DMS153 treated with DMSO at 0.1 percent for 48 hours (cell line): ENCODE measurements at regions not wholly inside any gene's neighbourhood (a gene's known extent, or its start where the extent isn't known, plus 50 kb on each side); places are given as distances from the start of the nearest gene placed in this dataset.
A peak's percentile ranks its signal among the peaks of the same experiment; 100 is the strongest.
"Not testable (repeated sequence)": the region's sequence is repeated elsewhere in the genome, so short reads cannot be mapped to it uniquely, and the experiment has no call there.

ENCODE experiments used
- DNase-seq: peaks from one replicate; lab custom pipeline; 2025; ENCODE audit not compliant: unreplicated experiment; lab: John Stamatoyannopoulos, UW

DNA sequence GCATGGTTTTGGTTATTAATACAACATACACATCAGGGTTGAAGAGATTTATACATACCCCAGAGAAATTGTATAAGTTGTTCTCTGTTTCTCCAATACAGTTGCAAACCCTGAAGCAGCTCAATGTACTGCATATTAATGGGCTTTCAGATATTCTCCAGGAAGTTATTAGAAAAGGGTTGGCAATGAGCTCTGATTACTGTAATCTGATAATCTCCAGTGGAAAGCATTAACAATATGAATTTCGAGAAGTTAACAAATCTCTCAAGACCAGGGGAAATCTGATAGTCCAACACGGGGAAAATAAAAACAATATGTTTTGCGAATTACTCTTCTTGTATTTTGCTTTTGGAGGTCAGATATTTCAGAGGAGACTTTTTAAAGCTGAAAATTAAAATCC lies 950.1 kb downstream of the TBL1XR1 start:
- no peak for DNase-seq

DNA sequence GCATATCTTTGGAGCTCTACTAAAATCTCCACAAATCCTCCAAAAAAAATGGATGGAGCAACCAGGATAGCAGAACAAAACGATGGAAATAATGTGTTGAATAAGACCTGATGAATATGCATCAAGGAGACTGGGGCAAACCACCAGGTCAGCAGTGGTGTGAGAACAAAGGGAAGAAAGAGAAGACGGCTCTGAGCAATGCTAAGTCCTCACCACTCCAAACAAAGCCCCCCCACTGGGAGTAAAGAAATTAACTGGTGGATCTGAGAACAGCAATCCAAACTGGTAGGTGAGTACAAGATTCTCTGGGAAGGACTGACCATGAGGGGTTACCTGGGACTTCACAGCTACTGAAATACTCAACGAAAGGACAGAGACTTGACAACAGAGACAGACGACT lies 977.3 kb downstream of the TBL1XR1 start:
- DNase-seq, result no peak

DNA sequence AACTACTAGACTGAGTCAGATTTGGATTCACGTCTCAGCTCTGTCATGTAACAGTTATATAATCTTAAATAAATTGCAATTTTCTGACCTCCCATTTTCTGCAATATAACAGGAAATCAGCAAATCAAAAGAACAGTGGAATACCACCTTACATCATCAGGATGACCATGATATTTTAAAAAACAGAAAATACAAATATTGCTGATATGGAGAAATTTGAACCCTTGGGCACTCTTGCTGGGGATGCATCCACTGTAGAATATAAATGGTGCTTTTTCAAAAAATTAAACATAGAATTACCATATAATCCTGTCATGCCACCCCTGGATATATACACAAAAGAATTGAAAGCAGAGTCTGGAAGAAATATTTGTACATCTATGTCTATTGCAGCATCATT lies 982.5 kb downstream of the TBL1XR1 start:
- no peak for DNase-seq

DNA sequence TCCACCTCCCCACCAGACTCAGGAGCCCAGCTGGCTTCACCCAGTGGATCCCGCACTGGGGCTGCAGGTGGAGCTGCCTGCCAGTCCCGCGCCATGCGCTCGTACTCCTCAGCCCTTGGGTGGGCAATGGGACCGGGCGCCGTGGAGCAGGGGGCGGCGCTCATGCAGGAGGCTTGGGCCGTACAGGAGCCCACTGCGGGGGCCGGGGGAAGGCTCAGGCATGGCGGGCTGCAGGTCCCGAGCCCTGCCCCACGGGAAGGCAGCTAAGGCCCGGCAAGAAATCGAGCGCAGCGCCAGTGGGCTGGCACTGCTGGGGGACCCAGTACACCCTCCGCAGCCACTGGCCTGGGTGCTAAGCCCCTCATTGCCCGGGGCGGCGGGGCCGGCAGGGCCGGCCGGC lies 984.0 kb downstream of the TBL1XR1 start:
- not testable (repeated sequence) for DNase-seq

DNA sequence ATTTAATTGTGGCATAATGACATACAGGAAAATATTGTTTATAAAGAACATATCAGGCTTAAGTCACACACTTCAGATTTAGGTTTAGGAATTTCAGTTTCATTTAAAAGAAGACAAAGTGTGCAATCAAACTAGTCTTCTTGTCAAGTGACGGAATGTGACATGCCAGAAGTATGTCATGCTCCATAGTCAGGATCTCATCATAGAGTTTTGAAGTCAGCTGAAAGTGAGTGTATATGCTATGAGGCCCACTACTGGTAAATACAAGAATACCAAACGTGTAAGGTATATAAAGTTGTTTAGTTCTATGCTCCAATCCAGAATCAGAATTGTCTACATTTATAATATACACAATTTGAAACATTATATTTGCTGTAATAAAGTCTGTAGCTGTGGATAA lies 988.4 kb downstream of the TBL1XR1 start:
- no peak for DNase-seq

DNA sequence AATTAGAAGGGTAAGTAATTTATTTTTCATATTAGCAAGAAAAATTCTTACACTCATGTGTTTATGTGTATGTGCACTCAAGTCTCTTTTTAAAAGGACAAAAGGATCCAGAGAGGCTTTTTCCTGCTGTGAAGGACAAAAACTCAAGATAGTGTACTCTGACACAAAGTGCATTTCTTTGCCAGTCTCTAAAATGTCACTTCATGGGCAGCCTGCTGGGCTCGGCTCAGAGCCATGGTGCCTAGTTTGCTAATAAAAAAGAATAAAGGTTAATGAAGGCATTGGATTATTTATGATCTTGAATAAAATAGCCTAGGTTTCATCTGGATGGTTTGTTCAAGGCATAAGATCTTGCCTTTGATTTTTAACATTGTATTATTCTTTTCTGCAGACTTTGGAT lies 989.0 kb downstream of the TBL1XR1 start:
- no peak for DNase-seq

DNA sequence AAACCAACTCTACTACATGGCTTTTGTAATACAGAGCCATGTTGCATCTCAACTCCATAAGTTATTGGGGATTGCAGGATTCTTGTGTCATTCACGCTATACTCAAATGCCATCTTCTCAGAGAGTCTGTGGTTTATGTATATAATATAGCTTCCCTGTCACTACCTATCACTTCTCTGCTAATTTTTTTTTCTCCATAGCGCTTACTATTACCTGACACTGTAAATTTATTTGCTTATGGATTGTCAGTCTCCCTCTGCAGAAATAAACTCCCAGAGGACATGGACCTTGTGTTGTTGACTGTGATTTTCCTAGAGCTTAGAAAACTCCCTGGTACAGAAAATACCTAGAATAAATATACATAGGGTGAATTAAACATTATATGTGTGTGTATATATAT lies 990.5 kb downstream of the TBL1XR1 start:
- DNase-seq, result no peak

DNA sequence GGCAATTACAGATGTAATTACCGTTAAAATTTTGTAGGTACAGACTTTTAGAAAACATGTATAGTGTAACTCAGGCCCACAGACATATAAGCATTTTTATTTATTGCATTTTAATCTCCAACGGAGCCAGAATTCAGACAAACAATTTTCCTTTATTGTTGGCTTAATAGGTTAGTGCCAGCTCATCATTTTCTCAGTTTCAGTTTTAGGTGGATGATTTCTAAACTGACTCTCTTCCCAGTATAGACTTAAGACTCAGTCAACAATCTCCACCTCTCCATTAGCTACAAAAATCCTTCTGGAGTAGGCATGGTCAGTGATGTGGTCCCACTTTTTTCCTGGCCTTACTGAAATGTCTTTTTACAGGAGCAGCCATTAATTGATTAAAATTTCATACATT lies 994.6 kb downstream of the TBL1XR1 start:
- DNase-seq, result no peak

DNA sequence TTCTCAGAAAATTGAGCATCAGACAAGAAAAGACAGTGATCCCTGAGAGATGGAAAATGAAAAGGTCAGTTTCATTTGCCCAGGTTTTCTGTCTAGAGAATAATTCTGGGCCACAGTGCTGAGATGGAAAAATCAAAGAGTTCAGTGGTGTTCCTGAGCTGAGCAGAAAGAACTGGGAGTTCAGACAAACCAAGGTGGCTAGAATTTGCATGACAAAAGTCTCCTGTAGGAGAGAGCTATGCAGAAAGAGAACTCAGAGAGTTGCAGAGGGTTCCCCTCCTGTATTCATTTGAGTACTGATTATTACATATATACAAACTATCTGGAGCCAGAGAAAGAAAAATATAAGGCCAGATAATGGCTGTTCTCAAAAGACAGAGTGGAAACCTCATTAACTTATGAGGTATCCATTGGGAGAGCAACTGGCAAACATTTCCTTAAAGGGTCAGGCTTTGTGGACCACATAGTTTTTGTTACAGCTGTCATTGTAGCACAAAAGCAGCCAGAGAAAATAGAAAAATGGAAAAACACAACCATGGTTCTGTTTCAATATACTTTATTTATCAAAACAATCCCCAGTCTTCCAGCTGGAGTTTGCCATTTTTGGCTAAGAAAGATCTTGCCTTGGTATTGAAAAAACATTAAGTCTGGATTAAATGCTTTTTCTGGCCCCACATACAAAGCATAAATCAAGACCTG lies 1004.1 kb downstream of the TBL1XR1 start:
- no peak for DNase-seq

DNA sequence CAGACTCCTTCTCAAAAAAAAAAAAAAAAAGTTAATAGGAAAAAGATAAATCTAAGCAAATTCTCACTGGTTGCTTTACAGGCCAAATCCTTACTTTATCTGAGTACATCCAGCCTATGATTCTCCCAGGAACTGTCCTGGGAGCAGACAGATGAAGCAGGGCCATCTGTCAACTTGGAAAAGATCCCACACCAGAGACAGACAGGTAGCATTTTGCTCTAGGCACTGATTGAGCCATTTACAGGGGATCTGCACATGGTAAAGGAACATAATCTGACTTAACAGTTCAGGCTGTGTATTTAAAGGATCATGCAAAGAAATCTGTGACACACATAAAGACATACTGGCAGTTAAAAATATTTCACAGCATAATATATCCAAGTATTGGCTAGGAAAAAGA lies 1006.5 kb downstream of the TBL1XR1 start:
- DNase-seq, result no peak

DNA sequence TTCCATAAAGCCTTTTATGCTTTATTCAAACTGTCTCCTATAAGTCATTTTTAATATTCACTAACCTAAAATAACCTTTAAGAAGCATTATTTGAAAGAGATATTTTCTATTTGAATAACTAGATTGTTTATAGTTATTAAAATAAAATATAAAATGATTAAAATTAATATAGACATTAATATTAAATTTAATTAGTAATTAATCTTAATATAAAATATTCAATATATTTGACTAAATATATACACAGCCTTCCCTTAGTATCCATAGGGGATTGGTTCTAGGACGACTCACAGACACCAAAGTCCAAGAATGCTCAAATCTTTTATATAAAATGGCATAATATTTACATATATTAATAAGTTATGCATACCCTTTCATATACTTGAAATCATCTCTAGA lies 1014.1 kb downstream of the TBL1XR1 start:
- DNase-seq, result no peak

DNA sequence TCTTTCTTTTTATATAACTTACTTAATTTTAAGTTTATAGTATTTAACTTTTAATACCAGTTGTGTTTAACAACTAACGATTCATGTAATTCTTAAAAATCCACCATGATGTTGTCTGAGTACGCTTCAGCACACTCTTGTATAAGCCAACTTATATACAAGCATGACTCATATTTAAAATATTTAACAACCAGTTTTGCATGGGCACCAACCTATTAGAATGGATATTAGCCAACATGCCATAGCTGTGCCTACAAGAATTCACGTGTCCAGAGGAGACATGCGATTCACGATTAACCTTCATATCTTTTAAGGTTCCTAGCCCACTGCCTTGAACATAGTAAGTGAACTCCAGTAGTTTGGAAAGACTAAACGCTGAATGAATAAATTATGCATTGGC lies 1023.2 kb downstream of the TBL1XR1 start:
- DNase-seq, result no peak

DNA sequence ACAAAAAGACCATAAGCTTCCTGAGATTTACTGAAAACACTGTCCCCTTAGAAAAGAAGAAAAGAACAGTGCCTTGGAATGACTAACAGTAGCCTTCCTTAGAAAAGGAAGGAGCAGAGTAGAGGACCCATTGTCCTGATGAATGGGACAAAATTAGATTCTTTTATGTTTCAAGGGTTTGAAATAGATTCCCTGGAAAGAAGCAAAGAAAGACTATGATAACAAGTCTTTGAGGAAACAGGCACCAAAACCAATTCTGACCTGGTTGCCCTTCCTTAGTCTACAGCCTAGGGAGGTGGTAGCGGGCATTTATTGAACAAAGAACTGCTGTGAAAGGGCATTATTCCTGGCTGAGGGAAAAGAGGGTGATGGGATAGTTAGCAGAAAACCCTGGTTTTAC lies 1024.8 kb downstream of the TBL1XR1 start:
- no peak for DNase-seq

DNA sequence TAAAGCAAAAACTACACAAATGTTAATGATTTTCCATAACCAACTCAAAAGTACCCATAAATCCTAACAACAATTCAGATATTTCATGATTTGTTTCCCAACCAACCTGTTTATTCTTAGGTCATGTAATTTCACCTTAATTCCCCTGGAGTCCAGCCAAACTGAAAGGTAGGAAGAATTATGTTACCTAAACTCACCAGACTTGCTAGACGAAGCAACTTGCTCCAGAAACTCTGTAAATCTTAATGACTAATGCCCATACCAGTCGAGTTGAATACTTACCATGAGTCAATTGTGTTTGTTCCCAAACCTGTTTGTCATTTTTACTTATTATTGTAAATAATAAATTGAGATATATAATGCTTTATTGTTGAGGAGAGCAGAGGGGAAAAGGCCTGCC lies 1030.0 kb downstream of the TBL1XR1 start:
- no peak for DNase-seq

DNA sequence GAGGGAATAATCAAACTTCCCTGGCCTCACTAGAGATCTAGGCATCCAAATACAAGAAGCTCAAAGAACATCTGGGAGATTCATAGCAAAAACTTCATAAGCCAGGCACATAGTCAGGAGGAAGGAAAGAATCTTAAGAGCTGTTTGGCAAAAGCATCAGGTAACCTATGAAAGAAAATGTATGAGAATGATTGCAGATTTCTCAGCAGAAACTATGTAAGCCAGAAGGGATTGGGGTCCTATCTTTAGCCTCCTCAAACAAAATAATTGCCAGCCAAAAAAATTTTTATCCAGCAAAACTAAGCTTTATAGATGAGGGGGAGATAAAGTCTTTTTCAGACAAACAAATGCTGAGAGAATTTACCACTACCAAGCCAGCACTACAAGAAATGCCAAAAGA lies 1036.3 kb downstream of the TBL1XR1 start:
- DNase-seq, result no peak

DNA sequence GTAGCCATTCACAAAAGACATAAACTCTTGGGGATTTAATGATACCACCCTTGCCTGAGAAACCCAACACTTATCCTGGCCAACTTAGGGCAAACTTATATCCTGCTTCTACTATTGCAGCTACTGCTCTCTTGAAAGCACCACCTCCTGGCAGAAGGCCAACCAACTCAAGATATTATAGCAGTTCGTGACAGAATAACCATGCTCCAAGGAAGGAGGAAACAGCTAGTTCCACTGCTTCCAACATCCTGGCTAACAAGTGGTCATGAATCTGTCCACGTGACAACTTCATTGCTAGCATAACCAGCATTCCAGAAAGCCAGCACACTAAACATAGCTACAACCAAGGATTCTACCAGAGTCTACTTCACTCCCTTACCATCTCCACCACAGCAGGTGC lies 1037.5 kb downstream of the TBL1XR1 start:
- no peak for DNase-seq

DNA sequence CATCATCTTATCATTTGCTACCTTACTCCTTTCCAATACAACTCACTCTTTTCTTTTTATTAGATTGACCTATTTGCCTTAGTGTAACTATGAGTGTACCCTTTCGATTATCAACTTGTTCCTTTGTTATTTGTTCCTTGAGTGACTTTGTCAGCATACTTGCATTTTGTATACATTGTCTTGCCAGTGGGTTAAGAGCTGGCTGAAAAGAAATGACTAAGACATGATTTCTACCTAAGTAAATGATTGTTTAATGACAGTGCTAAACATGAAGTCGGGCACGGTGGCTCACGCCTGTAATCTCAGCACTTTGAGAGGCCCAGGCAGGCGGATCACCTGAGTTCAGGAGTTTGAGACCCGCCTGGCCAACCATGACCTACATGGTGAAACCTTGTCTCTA lies 1042.3 kb downstream of the TBL1XR1 start:
- DNase-seq, result no peak

DNA sequence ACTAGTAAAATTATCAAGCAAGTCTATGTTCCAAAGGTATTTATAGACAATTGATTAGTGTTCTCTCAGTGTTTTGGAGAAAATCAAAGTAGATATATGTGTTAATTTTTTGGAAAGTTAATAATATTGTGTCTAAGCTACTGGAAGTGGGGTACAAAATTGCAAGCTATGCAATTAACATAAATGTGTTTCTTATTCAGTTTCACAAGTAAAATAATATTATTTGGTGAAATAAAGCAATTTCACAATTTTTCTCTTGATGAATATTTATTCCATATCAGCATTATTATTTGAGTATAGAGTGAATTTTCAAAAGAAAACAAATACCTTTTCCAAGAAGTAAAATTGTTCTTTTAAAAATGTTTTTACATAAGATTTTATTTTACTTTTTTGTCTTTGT lies 1047.7 kb downstream of the TBL1XR1 start:
- no peak for DNase-seq

DNA sequence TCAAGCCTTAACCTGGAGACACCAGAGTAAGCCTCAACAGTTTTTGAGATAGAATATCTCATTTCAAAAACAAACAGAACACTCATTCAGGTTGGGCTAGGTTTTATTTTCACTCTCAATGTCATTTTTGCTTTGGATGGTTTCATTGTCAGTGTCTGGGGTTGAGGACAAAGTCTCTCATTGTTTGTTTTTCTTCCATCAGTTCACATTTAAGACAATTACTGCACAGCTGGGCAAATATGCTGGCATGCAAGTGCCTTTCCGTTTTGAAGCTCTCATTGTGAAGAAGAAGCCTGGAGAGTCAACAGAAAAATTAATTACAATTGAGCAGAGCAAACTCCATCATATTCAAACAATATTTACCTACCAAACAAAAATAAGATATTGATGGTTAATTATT lies 1050.0 kb downstream of the TBL1XR1 start:
- DNase-seq, result peak; percentile 89

DNA sequence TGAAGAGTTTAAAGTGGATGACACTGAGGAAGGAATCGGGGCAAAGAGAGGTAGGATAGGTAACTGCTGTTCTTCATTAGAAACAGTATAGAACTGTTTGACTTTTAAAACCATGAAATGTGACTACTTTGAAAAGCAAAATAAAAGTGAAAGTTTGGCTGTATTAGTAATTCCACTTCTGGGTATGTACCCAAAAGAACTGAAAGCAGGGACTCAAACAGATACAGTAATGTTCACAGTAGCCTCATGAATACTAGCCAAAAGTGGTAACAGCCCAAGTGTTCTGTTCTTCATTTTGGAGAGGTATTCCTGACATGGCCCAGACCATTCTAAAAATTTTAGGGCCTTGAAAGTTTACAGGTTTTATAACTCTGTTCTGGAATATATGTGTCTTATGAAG lies 1055.4 kb downstream of the TBL1XR1 start:
- DNase-seq, result no peak

DNA sequence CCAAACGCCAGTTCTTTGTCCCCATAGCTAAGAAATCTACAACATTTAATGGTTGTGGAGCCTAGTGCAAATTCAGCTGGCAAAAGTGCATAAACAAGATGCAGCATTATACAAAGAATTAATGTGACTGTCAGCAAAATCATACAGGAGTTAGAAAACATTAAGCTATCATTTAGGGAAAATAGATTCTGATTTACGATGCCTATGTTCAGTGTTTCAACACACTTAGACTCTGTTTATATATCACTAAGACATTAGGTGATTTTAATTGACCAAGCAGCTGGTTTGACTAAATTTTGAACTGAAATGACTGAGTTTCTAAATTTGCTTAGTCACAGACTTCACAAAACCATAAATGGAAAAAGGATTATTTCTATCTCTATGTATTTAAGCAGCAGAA lies 1076.8 kb downstream of the TBL1XR1 start:
- peak; percentile 43 for DNase-seq

DNA sequence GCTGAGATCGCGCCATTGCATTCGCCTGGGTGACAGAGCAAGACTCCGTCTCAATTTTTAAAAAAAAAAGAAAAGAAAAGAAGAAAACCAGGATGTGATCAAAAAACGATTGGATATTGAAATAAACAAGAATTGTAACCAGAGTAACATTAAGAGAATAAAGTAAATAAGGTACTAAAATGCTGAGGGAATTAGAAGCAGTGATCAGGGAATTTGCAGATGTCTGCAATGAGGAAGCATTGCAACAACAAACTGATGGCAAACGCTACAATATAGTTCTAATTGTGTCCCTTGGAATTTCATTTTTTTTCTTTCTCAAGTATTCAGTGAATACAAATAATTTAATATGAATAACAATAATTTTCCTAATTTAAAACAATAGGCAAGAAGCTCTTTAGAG lies 1077.5 kb downstream of the TBL1XR1 start:
- DNase-seq, result no peak

DNA sequence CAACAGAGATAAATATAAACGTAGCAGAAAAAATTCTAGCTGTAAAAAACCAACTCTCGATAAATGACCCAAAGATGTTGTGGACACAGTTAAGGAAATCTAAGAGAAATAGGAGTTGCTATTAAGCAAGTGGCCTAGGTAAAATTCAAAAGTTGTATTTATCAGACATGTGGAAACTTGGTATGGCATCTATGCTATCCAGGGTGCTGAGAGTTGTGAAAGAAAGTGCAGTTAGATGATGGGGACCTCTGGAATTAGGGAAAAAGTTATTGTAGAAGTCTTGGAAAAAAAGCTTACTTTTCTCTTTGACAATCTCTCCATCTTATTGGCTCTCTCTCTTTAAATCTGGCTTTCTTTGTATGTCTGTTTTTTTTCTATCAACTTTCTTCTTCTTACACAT lies 1090.9 kb downstream of the TBL1XR1 start:
- DNase-seq, result no peak

DNA sequence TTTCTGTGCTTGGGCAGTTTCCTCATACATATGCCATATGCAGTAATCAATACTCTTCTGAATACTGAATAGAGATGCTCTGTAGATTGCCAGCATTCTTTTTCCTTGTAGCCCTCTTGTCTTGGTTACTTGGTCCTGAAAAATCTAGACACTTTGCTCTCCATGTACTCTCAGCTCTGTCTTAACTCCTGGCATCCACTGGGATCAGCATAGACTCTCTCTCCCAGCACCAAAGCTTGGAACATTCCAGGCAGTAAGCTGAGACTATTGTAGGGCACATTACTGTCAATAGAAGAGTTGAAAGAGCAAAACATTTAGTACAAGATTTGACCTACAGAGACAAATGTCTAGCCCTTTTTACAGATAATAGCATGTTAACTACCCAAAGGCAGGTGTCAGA lies 1100.3 kb downstream of the TBL1XR1 start:
- DNase-seq, result no peak
